ENCODE measurements at regions not wholly inside any gene's neighbourhood (a gene's known extent, or its start where the extent isn't known, plus 50 kb on each side); places are given as distances from the start of the nearest gene placed in this dataset.

DNA sequence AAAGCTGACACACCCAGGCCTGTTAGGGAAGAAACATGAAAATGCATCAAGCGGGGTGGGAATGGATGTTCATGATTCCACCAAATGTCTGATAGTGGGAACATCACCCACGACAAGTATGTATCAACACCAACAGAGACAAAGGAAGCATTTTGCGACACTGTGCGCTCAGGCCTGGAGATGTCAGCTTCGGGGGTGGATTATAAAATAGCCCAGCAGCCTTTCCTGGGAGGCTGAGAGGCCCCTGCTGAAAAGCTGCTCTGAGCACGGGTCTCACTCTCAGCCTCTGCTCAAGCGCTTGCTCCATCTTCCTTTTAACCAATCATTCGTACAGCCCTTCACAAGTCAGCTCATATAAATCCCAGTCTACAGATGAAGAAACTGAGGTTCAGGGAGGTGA is 213.5 kb downstream of the BCL11B start:
- TF ChIP-seq EZH2 (IDR thresholded peaks at IDR 0.05; ENCODE audit: insufficient read depth, poor library complexity, severe bottlenecking), result no peak
- no peak for TF ChIP-seq EZH2phosphoT487 (IDR thresholded peaks at IDR 0.05; ENCODE audit: insufficient read depth, low read depth)

All from GM23248 (cell line).